ENCODE measurements at regions not wholly inside any gene's neighbourhood (a gene's known extent, or its start where the extent isn't known, plus 50 kb on each side); places are given as distances from the start of the nearest gene placed in this dataset.
"Not testable (repeated sequence)": the region's sequence is repeated elsewhere in the genome, so short reads cannot be mapped to it uniquely, and the experiment has no call there.

GRCh38 chr20:1825507-1825906, 69.7 kb upstream of the SIRPA start:
- DNase-seq = no peak

- no peak for DNase-seq
Measured at GRCh38 chr20:1824834-1825233, 70.4 kb upstream of the SIRPA start.

- DNase-seq = no peak
Measured at GRCh38 chr20:1824181-1824580, 71.0 kb upstream of the SIRPA start.

GRCh38 chr20:1823450-1823844, 71.8 kb upstream of the SIRPA start:
- DNase-seq = no peak

GRCh38 chr20:1822564-1823449, 72.4 kb upstream of the SIRPA start:
- DNase-seq = no peak

- no peak for DNase-seq
Measured at GRCh38 chr20:1820138-1821079, 74.8 kb upstream of the SIRPA start.

- no peak for DNase-seq
Measured at GRCh38 chr20:1819311-1820137, 75.7 kb upstream of the SIRPA start.

- DNase-seq = no peak
Measured at GRCh38 chr20:1818895-1819294, 76.3 kb upstream of the SIRPA start.

GRCh38 chr20:1818247-1818840, 76.9 kb upstream of the SIRPA start:
- DNase-seq = no peak

GRCh38 chr20:1817577-1818211, 77.5 kb upstream of the SIRPA start:
- DNase-seq = no peak

GRCh38 chr20:1816384-1817381, 78.5 kb upstream of the SIRPA start:
- no peak for DNase-seq

GRCh38 chr20:1815502-1816085, 79.6 kb upstream of the SIRPA start:
- DNase-seq = no peak

GRCh38 chr20:1814861-1815260, 80.3 kb upstream of the SIRPA start:
- not testable (repeated sequence) for DNase-seq

- no peak for DNase-seq
Measured at GRCh38 chr20:1813674-1814635, 81.3 kb upstream of the SIRPA start.

- no peak for DNase-seq
Measured at GRCh38 chr20:1813101-1813529, 82.1 kb upstream of the SIRPA start.

GRCh38 chr20:1811621-1812498, 83.3 kb upstream of the SIRPA start:
- no peak for DNase-seq

- no peak for DNase-seq
Measured at GRCh38 chr20:1810926-1811620, 84.1 kb upstream of the SIRPA start.

All from NCI-H2227 treated with DMSO at 0.1 percent for 48 hours (cell line).